GM21825 (cell line): ENCODE measurements at regions not wholly inside any gene's neighbourhood (a gene's known extent, or its start where the extent isn't known, plus 50 kb on each side); places are given as distances from the start of the nearest gene placed in this dataset.
"Not testable (repeated sequence)": the region's sequence is repeated elsewhere in the genome, so short reads cannot be mapped to it uniquely, and the experiment has no call there.

Experiments used
- ATAC-seq: cut with Tn5 transposase; IDR thresholded peaks from one replicate; pipeline ENCODE4 v1.9.1; 2021; ENCODE audit warnings: mild to moderate bottlenecking, moderate library complexity; ENCODE audit not compliant: unreplicated experiment

DNA sequence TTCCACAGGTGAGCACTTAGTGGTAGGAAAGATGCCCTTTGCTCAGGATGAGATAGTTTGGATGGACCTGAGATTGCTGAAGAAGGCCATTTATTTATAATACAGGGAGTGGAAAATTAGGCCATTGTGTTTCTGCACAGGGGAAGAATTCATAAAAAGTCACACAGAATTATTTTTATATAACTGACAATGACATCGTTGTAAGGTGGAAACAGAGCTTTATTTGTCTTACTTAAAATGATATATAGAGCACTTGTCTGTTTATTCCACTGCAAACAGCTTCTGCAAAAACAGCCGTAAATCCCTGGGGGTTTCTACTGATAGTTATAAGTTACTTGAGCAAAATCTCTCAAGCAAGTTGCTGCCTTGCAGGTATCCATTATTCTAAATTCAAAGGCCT lies 158.1 kb upstream of the ZNF521 start:
- no peak for ATAC-seq

DNA sequence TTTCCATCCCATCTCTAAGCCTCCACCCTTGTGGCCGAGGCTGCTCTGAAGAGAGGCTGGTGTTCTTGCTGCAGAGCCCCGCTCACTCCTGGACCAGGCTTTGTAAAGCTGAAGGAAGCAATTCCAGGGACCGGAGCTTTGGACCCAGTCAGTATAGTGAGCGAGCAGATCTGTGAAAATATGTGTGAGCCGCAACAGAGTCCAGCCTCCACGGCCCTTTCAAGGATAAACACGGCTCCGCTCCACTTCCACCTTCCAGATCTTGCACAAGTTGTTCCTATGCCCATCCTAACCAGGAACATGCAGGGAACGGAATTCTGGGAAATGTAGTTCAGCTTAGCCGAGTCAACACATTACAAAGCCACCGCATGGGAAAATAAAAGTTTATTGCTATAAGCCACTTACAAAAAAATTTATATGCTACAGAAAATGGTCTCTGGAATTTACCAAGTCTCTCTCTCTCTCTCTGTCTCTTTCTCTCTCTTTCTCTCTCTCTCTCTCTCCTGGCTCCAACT lies 151.7 kb upstream of the ZNF521 start:
- ATAC-seq = no peak

DNA sequence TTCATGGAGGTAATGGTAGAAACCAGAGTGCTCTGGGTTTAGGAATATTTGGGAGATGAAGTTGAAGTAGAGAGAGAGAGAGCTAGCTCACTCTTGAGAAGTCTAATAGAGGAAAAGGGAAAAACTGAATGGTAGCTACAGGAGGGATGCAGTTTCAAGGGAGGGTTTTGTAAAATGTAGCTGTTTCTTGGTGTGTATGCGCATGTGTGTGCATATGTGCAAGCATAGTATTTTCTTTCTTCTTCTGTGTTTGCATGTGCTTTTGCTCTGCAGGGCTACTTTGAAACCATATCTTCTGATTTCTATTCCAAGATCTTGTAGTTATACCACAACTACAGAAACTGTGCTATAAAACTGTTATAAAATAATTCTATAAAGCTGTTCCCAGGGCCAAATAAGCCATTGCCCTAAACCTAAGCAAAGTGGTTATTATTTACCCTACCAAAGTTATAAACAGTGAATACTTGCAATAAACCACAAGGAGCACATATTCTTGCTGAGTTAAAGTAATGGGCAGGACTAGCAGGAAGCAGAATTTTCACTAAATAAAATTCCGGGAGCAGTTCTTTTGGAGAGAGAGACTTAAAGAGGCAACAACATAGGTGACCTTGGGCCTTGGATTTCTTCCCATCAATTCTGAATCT lies 145.3 kb upstream of the ZNF521 start:
- ATAC-seq = no peak

- no peak for ATAC-seq
Measured at GRCh38 chr18:25496544-25496943, 144.6 kb upstream of the ZNF521 start.

DNA sequence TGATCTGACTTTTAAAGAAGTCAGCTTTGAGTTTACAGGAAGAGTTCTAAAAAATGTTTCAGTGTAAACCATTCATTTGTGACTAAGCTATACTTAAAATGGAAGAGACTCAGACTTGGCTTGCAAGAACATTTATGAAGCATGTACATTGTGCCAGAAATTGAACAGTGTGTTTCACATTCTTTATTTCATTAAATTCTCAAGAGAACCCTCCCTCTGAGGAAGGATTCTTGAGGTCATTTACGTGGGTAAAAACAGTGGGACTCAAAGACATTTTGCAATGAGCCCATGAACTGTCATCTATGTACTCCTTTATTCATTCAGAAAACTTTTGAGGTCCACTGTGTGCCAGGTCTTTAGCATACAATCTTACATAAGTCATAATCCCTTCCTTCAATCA lies 143.6 kb upstream of the ZNF521 start:
- no peak for ATAC-seq

GRCh38 chr18:25494888-25495287 lies 142.9 kb upstream of the ZNF521 start:
- ATAC-seq = no peak

GRCh38 chr18:25493401-25493800 lies 141.4 kb upstream of the ZNF521 start:
- no peak for ATAC-seq

DNA sequence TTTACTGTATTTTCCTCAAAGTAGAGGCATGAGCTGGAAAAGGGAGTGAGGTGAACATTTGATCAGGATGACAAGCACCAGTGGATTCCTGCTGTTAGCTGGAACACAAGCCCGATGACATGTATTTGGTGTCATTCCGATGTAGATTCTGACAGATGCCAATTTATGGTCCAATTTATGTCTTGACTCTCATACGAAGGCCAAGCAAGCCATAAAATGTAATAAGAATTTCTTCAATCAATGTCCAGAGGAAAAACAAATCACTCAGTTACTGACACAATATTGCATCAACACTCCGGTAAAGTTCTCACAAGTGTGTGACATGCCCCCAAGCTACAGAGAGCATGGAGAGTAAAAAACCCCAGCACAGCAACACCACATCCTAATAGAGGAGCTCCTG lies 138.3 kb upstream of the ZNF521 start:
- no peak for ATAC-seq

GRCh38 chr18:25473008-25473407 lies 121.0 kb upstream of the ZNF521 start:
- ATAC-seq = no peak

DNA sequence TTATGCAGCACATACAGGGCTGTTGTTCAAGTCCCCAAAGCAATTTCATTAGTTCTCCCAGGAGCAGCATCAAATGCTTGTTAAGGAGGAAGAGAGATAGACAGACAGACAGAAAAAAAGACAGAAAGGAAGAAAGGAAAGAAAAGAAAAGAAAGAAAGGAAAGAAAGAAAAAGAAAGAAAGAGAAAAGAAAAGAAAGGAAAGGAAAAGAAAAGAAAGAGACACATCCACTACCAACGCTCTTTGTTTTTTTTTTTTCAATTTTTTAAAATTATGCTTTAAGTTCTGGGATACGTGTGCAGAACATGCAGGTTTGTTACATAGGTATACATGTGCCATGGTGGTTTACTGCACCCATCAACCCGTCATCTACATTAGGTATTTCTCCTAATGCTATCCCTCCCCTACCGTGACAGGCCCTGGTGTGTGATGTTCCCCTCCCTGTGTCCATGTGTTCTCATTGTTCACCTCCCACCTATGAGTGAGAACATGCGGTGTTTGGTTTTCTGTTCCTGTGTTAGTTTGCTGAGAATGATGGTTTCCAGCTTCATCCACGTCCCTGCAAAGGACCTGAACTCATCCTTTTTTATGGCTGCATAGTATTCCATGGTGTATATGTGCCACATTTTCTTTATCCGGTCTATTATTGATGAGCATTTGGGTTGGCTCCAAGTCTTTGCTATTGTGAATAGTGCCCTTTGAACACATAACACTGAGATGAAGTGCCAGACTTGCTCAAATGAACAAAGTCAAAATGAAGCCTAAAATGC lies 119.0 kb upstream of the ZNF521 start:
- ATAC-seq = not testable (repeated sequence)

DNA sequence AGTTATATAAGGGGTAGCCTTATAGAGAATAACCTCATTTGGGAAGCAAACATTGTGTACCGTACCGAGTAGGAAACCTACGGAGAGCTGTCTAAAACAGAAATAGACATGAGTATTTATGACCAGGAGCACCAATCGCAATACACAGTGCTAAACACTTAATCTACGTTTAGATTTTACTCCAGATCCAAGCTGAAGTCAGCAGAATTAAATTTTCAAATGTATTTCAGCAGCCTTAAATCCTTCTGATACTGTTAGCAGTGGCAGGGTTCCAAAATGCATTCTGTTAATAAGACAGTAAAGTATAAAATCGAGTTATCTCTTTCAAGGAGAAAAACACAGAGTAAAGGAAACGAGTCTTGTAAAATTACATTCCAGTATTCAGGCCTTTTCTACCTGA lies 118.1 kb upstream of the ZNF521 start:
- ATAC-seq = no peak

- ATAC-seq = no peak
Measured at GRCh38 chr18:25469489-25469888, 117.5 kb upstream of the ZNF521 start.

GRCh38 chr18:25467226-25467987 lies 115.4 kb upstream of the ZNF521 start:
- no peak for ATAC-seq

DNA sequence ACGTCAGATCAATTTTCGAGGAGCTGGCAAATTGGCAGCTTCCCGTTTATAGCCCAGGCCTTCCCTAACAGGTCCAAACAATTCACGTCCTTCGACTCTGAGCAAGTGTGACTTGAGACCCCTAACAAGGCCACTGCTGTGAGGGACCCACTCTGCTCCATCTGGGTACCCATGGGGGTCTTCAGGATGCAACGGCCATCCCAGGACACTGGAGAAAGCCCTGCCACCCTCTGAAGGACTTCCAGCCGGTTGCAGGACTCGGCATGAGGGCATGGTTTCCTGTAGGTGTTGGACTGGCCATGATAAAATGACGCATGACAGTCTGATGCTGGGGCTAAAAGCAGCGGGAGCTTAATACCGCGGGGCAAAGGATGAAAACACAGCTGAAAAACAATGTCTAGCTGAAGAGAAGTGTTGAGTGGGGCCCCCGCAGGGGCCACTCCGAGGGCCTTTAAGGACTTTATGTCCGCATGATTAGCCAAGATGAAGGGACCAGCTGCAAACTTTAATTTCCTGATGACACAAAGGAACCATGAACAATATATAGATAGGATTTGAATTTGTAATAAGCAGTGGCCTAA lies 113.3 kb upstream of the ZNF521 start:
- no peak for ATAC-seq

DNA sequence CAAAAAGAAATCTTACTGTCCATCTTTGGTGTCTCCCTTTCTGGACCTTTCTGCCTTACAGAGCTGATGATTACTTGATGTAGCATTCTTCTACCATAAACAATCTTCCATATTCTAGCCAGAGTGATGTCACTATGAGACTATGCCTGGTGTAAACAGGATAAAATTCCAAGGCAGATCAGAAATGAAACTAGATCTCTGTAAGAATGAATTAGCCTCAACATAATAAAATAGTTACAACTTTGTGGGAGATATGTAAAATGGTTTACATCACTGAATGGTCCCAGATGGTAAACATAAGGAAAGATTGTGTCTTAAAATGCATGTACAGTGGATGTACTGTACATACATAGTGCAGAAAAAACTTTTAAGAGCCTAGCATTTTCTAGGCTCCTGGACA lies 112.3 kb upstream of the ZNF521 start:
- no peak for ATAC-seq

DNA sequence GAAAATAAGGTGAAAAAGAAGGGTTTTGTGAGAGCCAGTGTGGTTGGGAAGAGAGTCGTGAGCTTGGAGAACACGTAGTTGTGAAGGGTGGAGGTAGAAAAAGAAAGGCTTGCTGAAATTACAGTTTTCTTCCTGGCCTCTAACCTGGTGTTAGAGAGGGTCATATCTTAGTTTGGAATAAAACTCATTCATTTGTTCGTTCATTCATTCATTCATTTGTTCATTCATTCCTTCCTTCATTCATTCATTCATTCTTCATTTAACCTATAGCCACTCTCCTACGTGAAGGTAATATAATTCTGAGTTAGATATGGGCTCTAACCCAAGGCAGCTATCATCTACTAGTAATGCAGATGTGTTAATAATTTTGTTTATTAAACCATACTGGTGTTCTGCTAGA lies 111.8 kb upstream of the ZNF521 start:
- ATAC-seq = no peak

DNA sequence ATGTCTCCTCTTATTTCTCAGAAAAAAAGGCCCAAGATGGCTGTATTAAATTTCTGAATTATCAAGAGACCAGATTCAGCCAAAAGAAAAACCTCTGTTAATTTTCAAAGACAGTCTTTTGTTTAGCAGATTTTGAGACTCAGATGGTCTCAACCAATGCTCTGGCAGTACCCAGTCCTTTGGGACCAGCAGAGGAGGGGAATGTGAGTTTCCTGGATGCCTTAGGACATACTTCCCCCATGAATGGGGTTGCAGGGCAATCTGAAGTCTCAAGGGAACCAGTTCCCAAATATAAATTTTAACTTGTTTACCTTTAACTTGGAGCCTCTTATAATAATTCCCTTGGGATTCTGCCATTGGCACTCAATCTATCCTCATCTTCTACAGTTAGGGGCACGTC lies 107.8 kb upstream of the ZNF521 start:
- no peak for ATAC-seq

GRCh38 chr18:25457601-25458000 lies 105.6 kb upstream of the ZNF521 start:
- ATAC-seq = no peak

GRCh38 chr18:25457126-25457525 lies 105.2 kb upstream of the ZNF521 start:
- ATAC-seq = no peak

DNA sequence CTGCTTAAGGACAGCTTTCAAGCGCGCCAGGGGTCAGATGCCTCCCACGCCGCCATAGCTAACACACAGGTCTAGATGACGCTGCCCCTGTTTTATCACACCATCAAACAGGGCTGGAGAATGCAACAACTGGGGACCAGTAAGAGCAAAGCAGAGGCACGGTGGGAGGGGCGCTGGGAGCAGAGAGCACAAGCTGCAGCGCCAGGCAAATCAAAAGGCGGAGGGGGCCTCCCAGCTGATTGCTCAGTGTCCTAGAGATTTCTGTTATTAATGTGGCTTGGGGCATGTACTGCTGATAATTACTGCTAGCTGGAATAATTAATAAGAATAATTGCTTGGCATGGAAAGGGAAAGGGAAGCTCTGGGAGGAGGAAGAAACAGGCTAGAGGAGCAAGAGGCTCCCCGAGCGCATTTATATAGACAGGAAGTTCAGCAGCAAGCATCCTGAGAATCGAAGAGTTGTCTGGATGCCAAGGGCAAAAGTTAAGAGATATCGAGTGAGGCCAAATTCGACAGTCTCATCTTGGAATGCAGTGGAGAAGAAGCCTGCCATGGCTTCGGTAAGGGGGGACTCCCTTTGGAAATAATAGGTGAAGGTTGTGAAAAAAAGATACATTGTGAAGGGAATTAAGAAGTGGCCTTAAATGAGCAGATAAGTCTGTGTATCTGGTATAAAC lies 104.5 kb upstream of the ZNF521 start:
- no peak for ATAC-seq

DNA sequence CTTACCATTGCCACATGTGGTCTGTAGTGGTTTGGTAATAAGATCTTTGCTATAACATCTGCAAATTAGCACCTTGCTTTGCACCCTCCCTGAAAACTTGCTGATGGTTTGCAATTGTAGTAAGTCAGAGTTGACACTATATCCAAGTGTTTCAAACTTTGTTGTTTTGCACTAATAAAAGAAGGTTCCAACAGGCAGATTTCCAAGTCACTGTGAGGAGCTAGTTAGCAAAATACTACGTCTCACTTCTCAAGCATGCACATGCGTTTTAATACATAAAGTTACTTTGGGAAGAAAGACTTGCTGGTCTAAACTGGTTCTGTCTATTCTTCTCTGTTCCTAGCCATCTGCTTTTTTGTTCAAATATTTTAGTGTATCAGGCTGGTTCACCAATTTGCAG lies 103.7 kb upstream of the ZNF521 start:
- ATAC-seq = no peak
